Neural cell (in vitro differentiated cells): ENCODE measurements at regions not wholly inside any gene's neighbourhood (a gene's known extent, or its start where the extent isn't known, plus 50 kb on each side); places are given as distances from the start of the nearest gene placed in this dataset.

Source experiments
- H2AFZ ChIP-seq: fragments of 200-600, 300-800 bp; sonication (generic), shearing (Covaris generic); 2 replicates; pipeline ENCODE4 v1.6.0; 2014; ENCODE audit warnings: low read depth, mild to moderate bottlenecking, antibody characterized with exemption, low read length, moderate library complexity
- H3F3A ChIP-seq: fragments of 200-600 bp; shearing (Covaris generic); 2 replicates; pipeline ENCODE4 v1.6.1; 2016; ENCODE audit warnings: mild to moderate bottlenecking, moderate library complexity, mixed read lengths, antibody characterized with exemption, low read length; ENCODE audit not compliant: insufficient read depth, poor library complexity, severe bottlenecking
- H3K27ac ChIP-seq: fragments of 200-600, 300-800 bp; sonication (generic), shearing (Covaris generic); 2 replicates; pipeline ENCODE4 v1.5.1; 2014; ENCODE audit warnings: mild to moderate bottlenecking, low read length, moderate library complexity
- H3K27me3 ChIP-seq: fragments of 300-800, 200-600 bp; sonication (generic), shearing (Covaris generic); 2 replicates; pipeline ENCODE4 v1.6.0; 2014; ENCODE audit warnings: mild to moderate bottlenecking, low read depth, low read length, moderate library complexity; ENCODE audit not compliant: insufficient read depth
- H3K36me3 ChIP-seq: fragments of 300-800, 200-600 bp; sonication (generic), shearing (Covaris generic); 2 replicates; pipeline ENCODE4 v1.5.1; 2014; ENCODE audit warnings: mild to moderate bottlenecking, antibody characterized with exemption, low read length, moderate library complexity; ENCODE audit not compliant: insufficient read depth
- H3K4me2 ChIP-seq: fragments of 300-800, 200-600 bp; sonication (generic), shearing (Covaris generic); 2 replicates; pipeline ENCODE4 v1.6.0; 2014; ENCODE audit warnings: mild to moderate bottlenecking, low read length
- H3K4me3 ChIP-seq: fragments of 300-800, 200-600 bp; sonication (generic), shearing (Covaris generic); 2 replicates; pipeline ENCODE4 v1.5.1; 2014; ENCODE audit warnings: mild to moderate bottlenecking, low read length, moderate library complexity
- H3K79me2 ChIP-seq: fragments of 200-600 bp; shearing (Covaris generic); replicated peaks from 2 replicates; pipeline ENCODE4 v1.6.0; 2014; ENCODE audit warnings: mild to moderate bottlenecking, low read length, moderate library complexity; ENCODE audit not compliant: insufficient read depth
- H3K9ac ChIP-seq: fragments of 300-800, 200-600 bp; sonication (generic), shearing (Covaris generic); 2 replicates; pipeline ENCODE4 v1.6.1; 2016; ENCODE audit warnings: mild to moderate bottlenecking, low read length, mixed read lengths
- H3K9me2 ChIP-seq: fragments of 200-600 bp; shearing (Covaris generic); 2 replicates; pipeline ENCODE4 v1.6.1; 2016; ENCODE audit warnings: mild to moderate bottlenecking, low read length, mixed read lengths; ENCODE audit not compliant: insufficient read depth
- H3K9me3 ChIP-seq: fragments of 200-600, 300-800 bp; sonication (generic), shearing (Covaris generic); 2 replicates; pipeline ENCODE4 v1.6.1; 2016; ENCODE audit warnings: mild to moderate bottlenecking, mixed run types, low read length, moderate library complexity, mixed read lengths
- H4K20me1 ChIP-seq: fragments of 200-600 bp; shearing (Covaris generic); 2 replicates; pipeline ENCODE4 v1.6.1; 2016; ENCODE audit warnings: mild to moderate bottlenecking, mixed run types; ENCODE audit not compliant: insufficient read depth
- EP300 ChIP-seq: fragments of 450-650 bp; conservative IDR thresholded peaks from 2 replicates; pipeline ENCODE4 v1.6.1; 2014; ENCODE audit warnings: antibody characterized with exemption, mild to moderate bottlenecking, moderate library complexity; ENCODE audit not compliant: poor library complexity, severe bottlenecking
- EZH2 ChIP-seq: fragments of 200-600, 300-800 bp; shearing (Covaris generic), sonication (generic); IDR thresholded peaks from 2 replicates; pipeline ENCODE4 v1.6.1; 2014; ENCODE audit warnings: antibody characterized with exemption, low read length, borderline replicate concordance, mild to moderate bottlenecking; ENCODE audit not compliant: insufficient read depth, poor library complexity, severe bottlenecking
- MXI1 ChIP-seq: fragments of 450-650 bp; conservative IDR thresholded peaks from 2 replicates; pipeline ENCODE4 v1.6.1; 2014; ENCODE audit warnings: antibody characterized with exemption, mild to moderate bottlenecking; ENCODE audit not compliant: poor library complexity, severe bottlenecking
- POLR2AphosphoS5 ChIP-seq: IDR thresholded peaks from 2 replicates; pipeline ENCODE4 v1.6.1; 2012
- RAD21 ChIP-seq: fragments of 450-650 bp; conservative IDR thresholded peaks from 2 replicates; pipeline ENCODE4 v1.6.1; 2014; ENCODE audit warnings: antibody characterized with exemption, mild to moderate bottlenecking, moderate library complexity
- SMC3 ChIP-seq: fragments of 450-650 bp; conservative IDR thresholded peaks from 2 replicates; pipeline ENCODE4 v1.6.1; 2014; ENCODE audit warnings: antibody characterized with exemption, mild to moderate bottlenecking, moderate library complexity; ENCODE audit not compliant: poor library complexity
- TAF1 ChIP-seq: IDR thresholded peaks from 2 replicates; pipeline ENCODE4 v1.6.1; 2012; ENCODE audit warnings: low read depth
- TF ChIP-seq, protein P1 (sequence below): fragments of 450-650 bp; IDR thresholded peaks from 2 replicates; pipeline ENCODE4 v1.5.1; 2014; ENCODE audit warnings: antibody characterized with exemption, mild to moderate bottlenecking, moderate library complexity; ENCODE audit not compliant: poor library complexity, severe bottlenecking
- TF ChIP-seq, protein P2 (sequence below): IDR thresholded peaks from 2 replicates; pipeline ENCODE4 v1.6.1; 2012; ENCODE audit warnings: borderline replicate concordance

DNA sequence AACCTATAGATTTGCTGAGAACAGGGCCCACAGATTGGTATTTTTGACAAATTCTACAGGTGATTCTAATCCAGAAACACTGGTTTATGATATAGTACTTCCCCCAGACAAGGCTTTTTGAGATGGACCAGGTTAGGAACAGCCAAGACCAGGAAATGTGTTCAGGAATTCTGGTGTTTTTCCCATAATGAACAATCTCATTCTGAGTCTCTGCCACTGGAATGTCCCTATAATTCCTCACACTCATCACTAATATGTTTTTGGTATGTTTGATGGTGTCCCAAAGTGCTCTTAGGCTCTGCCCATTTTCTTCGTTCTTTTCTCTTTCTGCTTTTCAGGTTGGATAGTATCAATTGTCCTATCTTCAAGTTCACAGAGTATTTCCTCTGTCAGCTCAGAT, 107.2 kb upstream of the IGFBP3 start:
- TF ChIP-seq, protein P1, sequence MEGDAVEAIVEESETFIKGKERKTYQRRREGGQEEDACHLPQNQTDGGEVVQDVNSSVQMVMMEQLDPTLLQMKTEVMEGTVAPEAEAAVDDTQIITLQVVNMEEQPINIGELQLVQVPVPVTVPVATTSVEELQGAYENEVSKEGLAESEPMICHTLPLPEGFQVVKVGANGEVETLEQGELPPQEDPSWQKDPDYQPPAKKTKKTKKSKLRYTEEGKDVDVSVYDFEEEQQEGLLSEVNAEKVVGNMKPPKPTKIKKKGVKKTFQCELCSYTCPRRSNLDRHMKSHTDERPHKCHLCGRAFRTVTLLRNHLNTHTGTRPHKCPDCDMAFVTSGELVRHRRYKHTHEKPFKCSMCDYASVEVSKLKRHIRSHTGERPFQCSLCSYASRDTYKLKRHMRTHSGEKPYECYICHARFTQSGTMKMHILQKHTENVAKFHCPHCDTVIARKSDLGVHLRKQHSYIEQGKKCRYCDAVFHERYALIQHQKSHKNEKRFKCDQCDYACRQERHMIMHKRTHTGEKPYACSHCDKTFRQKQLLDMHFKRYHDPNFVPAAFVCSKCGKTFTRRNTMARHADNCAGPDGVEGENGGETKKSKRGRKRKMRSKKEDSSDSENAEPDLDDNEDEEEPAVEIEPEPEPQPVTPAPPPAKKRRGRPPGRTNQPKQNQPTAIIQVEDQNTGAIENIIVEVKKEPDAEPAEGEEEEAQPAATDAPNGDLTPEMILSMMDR = no peak
- TF ChIP-seq, protein P2, sequence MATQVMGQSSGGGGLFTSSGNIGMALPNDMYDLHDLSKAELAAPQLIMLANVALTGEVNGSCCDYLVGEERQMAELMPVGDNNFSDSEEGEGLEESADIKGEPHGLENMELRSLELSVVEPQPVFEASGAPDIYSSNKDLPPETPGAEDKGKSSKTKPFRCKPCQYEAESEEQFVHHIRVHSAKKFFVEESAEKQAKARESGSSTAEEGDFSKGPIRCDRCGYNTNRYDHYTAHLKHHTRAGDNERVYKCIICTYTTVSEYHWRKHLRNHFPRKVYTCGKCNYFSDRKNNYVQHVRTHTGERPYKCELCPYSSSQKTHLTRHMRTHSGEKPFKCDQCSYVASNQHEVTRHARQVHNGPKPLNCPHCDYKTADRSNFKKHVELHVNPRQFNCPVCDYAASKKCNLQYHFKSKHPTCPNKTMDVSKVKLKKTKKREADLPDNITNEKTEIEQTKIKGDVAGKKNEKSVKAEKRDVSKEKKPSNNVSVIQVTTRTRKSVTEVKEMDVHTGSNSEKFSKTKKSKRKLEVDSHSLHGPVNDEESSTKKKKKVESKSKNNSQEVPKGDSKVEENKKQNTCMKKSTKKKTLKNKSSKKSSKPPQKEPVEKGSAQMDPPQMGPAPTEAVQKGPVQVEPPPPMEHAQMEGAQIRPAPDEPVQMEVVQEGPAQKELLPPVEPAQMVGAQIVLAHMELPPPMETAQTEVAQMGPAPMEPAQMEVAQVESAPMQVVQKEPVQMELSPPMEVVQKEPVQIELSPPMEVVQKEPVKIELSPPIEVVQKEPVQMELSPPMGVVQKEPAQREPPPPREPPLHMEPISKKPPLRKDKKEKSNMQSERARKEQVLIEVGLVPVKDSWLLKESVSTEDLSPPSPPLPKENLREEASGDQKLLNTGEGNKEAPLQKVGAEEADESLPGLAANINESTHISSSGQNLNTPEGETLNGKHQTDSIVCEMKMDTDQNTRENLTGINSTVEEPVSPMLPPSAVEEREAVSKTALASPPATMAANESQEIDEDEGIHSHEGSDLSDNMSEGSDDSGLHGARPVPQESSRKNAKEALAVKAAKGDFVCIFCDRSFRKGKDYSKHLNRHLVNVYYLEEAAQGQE = no peak
- TF ChIP-seq TAF1 = no peak
- TF ChIP-seq RAD21 = no peak
- no peak for TF ChIP-seq POLR2AphosphoS5
- TF ChIP-seq MXI1 = no peak
- TF ChIP-seq EP300 = no peak
- TF ChIP-seq EZH2 = no peak
- TF ChIP-seq SMC3 = no peak
- no peak overlapping the region for H2AFZ ChIP-seq
- H4K20me1 ChIP-seq = no peaks in the 10 kb centered on the region

DNA sequence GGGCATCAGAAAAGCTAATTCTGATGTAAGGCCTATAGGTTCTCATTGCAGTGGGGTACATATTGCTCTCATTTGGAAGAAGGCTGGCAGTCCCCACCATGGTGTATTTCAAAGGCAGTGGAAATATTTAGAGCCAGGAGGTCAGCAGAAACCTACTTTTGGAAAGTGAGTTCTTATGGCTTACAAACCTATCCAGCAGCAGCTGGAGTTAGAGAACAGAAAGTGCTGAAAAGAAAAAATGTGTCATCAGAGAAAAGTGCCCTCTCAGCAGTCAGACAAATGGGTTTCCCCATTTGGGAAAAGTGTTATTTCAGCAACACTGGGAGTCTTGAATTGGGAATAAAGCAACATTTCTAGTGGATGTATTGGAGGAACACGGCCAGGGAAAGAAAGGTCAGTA, 105.7 kb upstream of the IGFBP3 start:
- TF ChIP-seq MXI1 (no peak), SMC3 (no peak), EZH2 (no peak), EP300 (no peak), RAD21 (no peak), TAF1 (no peak), POLR2AphosphoS5 (no peak)
- TF ChIP-seq, protein P1 = no peak
- TF ChIP-seq, protein P2 = no peak
- H3K4me2 ChIP-seq = no peak overlapping the region
- no peak overlapping the region for H3K9ac ChIP-seq
- H3K27ac ChIP-seq = no peak overlapping the region
- H3K9me3 ChIP-seq = no peaks in the 10 kb centered on the region
- H3K36me3 ChIP-seq = no peaks in the 10 kb centered on the region
- no peaks in the 10 kb centered on the region for H3K79me2 ChIP-seq
- no peak overlapping the region for H2AFZ ChIP-seq
- H3K9me2 ChIP-seq = no peaks in the 10 kb centered on the region
- H3F3A ChIP-seq = no peaks in the 10 kb centered on the region
- H4K20me1 ChIP-seq = no peaks in the 10 kb centered on the region
- no peak overlapping the region for H3K4me3 ChIP-seq
- H3K27me3 ChIP-seq = no peaks in the 10 kb centered on the region

More for the DNA sequence above, 107.2 kb upstream of the IGFBP3 start:
- no peaks in the 10 kb centered on the region for H3F3A ChIP-seq
- no peak overlapping the region for H3K27ac ChIP-seq
- no peaks in the 10 kb centered on the region for H3K79me2 ChIP-seq
- no peaks in the 10 kb centered on the region for H3K9me3 ChIP-seq
- H3K27me3 ChIP-seq = no peaks in the 10 kb centered on the region
- H3K9me2 ChIP-seq = no peaks in the 10 kb centered on the region
- no peak overlapping the region for H3K9ac ChIP-seq
- no peak overlapping the region for H3K4me3 ChIP-seq
- no peaks in the 10 kb centered on the region for H3K36me3 ChIP-seq
- no peak overlapping the region for H3K4me2 ChIP-seq
